OCI-LY1 (cell line): ENCODE measurements at regions not wholly inside any gene's neighbourhood (a gene's known extent, or its start where the extent isn't known, plus 50 kb on each side); places are given as distances from the start of the nearest gene placed in this dataset.

ENCODE experiments used
- H2AFZ ChIP-seq: fragments of 200-600 bp; sonication (generic), shearing (Covaris generic); 2 replicates; pipeline ENCODE4 v1.6.0; 2014; ENCODE audit warnings: antibody characterized with exemption, mild to moderate bottlenecking, low read length
- H3F3A ChIP-seq: fragments of 200-600 bp; sonication (generic), shearing (Covaris generic); 2 replicates; pipeline ENCODE4 v1.6.0; 2014; ENCODE audit warnings: mild to moderate bottlenecking, antibody characterized with exemption, low read length, moderate library complexity; ENCODE audit not compliant: insufficient read depth
- H3K27ac ChIP-seq: fragments of 200-600 bp; sonication (generic); 2 replicates; pipeline ENCODE4 v1.5.1; 2014; ENCODE audit warnings: low read length, mixed run types, mild to moderate bottlenecking, low read depth; ENCODE audit not compliant: poor library complexity, severe bottlenecking
- H3K27me3 ChIP-seq: fragments of 200-600 bp; sonication (generic); 2 replicates; pipeline ENCODE4 v1.6.0; 2014; ENCODE audit warnings: antibody characterized with exemption, mild to moderate bottlenecking, low read length, moderate library complexity; ENCODE audit not compliant: insufficient read depth
- H3K36me3 ChIP-seq: fragments of 200-600 bp; sonication (generic); 2 replicates; pipeline ENCODE4 v1.6.1; 2014; ENCODE audit warnings: mild to moderate bottlenecking, antibody characterized with exemption, low read length, moderate library complexity, mixed read lengths; ENCODE audit not compliant: insufficient read depth
- H3K4me1 ChIP-seq: fragments of 200-600 bp; sonication (generic); 2 replicates; pipeline ENCODE4 v1.5.1; 2014; ENCODE audit warnings: mild to moderate bottlenecking, low read length, moderate library complexity; ENCODE audit not compliant: insufficient read depth, severe bottlenecking
- H3K4me2 ChIP-seq: fragments of 200-600 bp; sonication (generic), shearing (Covaris generic); 2 replicates; pipeline ENCODE4 v1.6.1; 2014; ENCODE audit warnings: low read length
- H3K4me3 ChIP-seq: fragments of 200-600 bp; sonication (generic); 2 replicates; pipeline ENCODE4 v1.5.1; 2014; ENCODE audit warnings: low read length, low read depth, mild to moderate bottlenecking, mixed read lengths; ENCODE audit not compliant: poor library complexity, severe bottlenecking
- H3K79me2 ChIP-seq: fragments of 200-600 bp; shearing (Covaris generic); 2 replicates; pipeline ENCODE4 v1.6.1; 2016; ENCODE audit warnings: mixed run types, low read length, mixed read lengths; ENCODE audit not compliant: insufficient read depth
- H3K9ac ChIP-seq: fragments of 200-600 bp; sonication (generic), shearing (Covaris generic); 2 replicates; pipeline ENCODE4 v1.6.1; 2014; ENCODE audit warnings: mild to moderate bottlenecking, low read length, mixed read lengths
- H3K9me2 ChIP-seq: fragments of 200-600 bp; sonication (generic), shearing (Covaris generic); 2 replicates; pipeline ENCODE4 v1.6.1; 2014; ENCODE audit warnings: low read depth, mild to moderate bottlenecking, low read length, mixed read lengths
- H3K9me3 ChIP-seq: fragments of 200-600 bp; shearing (Covaris generic); 2 replicates; pipeline ENCODE4 v1.6.1; 2014; ENCODE audit warnings: low read length, mixed read lengths
- H4K20me1 ChIP-seq: fragments of 200-600 bp; sonication (generic), shearing (Covaris generic); 2 replicates; pipeline ENCODE4 v1.6.0; 2016; ENCODE audit warnings: mild to moderate bottlenecking, low read length; ENCODE audit not compliant: insufficient read depth
- CTCF ChIP-seq: fragments of 200-600 bp; sonication (generic), shearing (Covaris generic); IDR thresholded peaks from 2 replicates; pipeline ENCODE4 v1.5.1; 2017; ENCODE audit warnings: mild to moderate bottlenecking, antibody characterized with exemption, low read length, moderate library complexity, mixed read lengths
- EZH2 ChIP-seq: fragments of 200-600 bp; sonication (generic), shearing (Covaris generic); IDR thresholded peaks from 2 replicates; pipeline ENCODE4 v1.8.0; 2017; ENCODE audit warnings: borderline replicate concordance, mixed run types, mild to moderate bottlenecking, antibody characterized with exemption, low read length, moderate library complexity, mixed read lengths

GRCh38 chr7:84331616-84332015 is 137.0 kb upstream of the SEMA3A start:
- no peaks in the 10 kb centered on the region for H3K36me3 ChIP-seq
- TF ChIP-seq CTCF (no peak), EZH2 (no peak)
- H3K4me2 ChIP-seq, result 0 out of 2 replicates have a peak overlapping the region, but pooled peaks have one; percentile 9
- peak overlapping the region; percentile 60 for H2AFZ ChIP-seq
- H3K27me3 ChIP-seq, result no peaks in the 10 kb centered on the region
- H3F3A ChIP-seq, result no peaks in the 10 kb centered on the region; the same call in 1 of the 2 replicates
- H3K9me3 ChIP-seq, result no peaks in the 10 kb centered on the region
- H3K4me3 ChIP-seq, result no peak overlapping the region
- H3K9me2 ChIP-seq, result no peaks in the 10 kb centered on the region
- peak overlapping the region; percentile 49 for H3K27ac ChIP-seq
- no peaks in the 10 kb centered on the region for H3K79me2 ChIP-seq
- H4K20me1 ChIP-seq, result no peaks in the 10 kb centered on the region
- no peak overlapping the region for H3K9ac ChIP-seq
- peaks cover 57% of the 10 kb centered on the region for H3K4me1 ChIP-seq

GRCh38 chr7:84328571-84328970 is 134.0 kb upstream of the SEMA3A start:
- H3K9me3 ChIP-seq, result no peaks in the 10 kb centered on the region
- H3K4me1 ChIP-seq, result peaks cover 39% of the 10 kb centered on the region
- H3K36me3 ChIP-seq, result no peaks in the 10 kb centered on the region
- H2AFZ ChIP-seq, result peak overlapping the region; percentile 99
- H3K4me2 ChIP-seq, result no peak overlapping the region
- no peaks in the 10 kb centered on the region for H4K20me1 ChIP-seq
- H3K27me3 ChIP-seq, result no peaks in the 10 kb centered on the region
- H3K9ac ChIP-seq, result no peak overlapping the region
- no peak overlapping the region for H3K4me3 ChIP-seq
- H3K27ac ChIP-seq, result no peak overlapping the region
- no peak for TF ChIP-seq CTCF
- no peak for TF ChIP-seq EZH2
- H3F3A ChIP-seq, result no peaks in the 10 kb centered on the region; the same call in 1 of the 2 replicates
- no peaks in the 10 kb centered on the region for H3K79me2 ChIP-seq
- H3K9me2 ChIP-seq, result no peaks in the 10 kb centered on the region

- peaks cover 7% of the 10 kb centered on the region; the same call in 1 of the 2 replicates for H3K9me3 ChIP-seq
- H3K9ac ChIP-seq, result no peak overlapping the region
- H3K27me3 ChIP-seq, result no peaks in the 10 kb centered on the region
- H3K36me3 ChIP-seq, result no peaks in the 10 kb centered on the region
- TF ChIP-seq EZH2 (no peak), CTCF (no peak)
- no peak overlapping the region for H3K4me2 ChIP-seq
- H3K4me3 ChIP-seq, result no peak overlapping the region
- no peak overlapping the region for H2AFZ ChIP-seq
- H3K79me2 ChIP-seq, result no peaks in the 10 kb centered on the region
- no peak overlapping the region for H3K27ac ChIP-seq
- peaks cover 8% of the 10 kb centered on the region for H3K4me1 ChIP-seq
- no peaks in the 10 kb centered on the region for H3F3A ChIP-seq
- no peaks in the 10 kb centered on the region for H3K9me2 ChIP-seq
- no peaks in the 10 kb centered on the region for H4K20me1 ChIP-seq
Observed at GRCh38 chr7:84324136-84324630, 129.6 kb upstream of the SEMA3A start.
